SU-DHL-6 (cell line): ENCODE measurements at regions not wholly inside any gene's neighbourhood (a gene's known extent, or its start where the extent isn't known, plus 50 kb on each side); places are given as distances from the start of the nearest gene placed in this dataset.

Source experiments
- H2AFZ ChIP-seq: fragments of 200-600 bp; sonication (generic); 2 replicates; pipeline ENCODE4 v1.6.1; 2014; ENCODE audit warnings: low read depth, mild to moderate bottlenecking, moderate library complexity, mixed read lengths, antibody characterized with exemption, low read length; ENCODE audit not compliant: severe bottlenecking
- H3F3A ChIP-seq: fragments of 200-600 bp; shearing (Covaris generic); 2 replicates; pipeline ENCODE4 v1.6.0; 2016; ENCODE audit warnings: antibody characterized with exemption, mild to moderate bottlenecking; ENCODE audit not compliant: insufficient read depth
- H3K27ac ChIP-seq: fragments of 200-600 bp; sonication (generic); 2 replicates; pipeline ENCODE4 v1.5.1; 2016; ENCODE audit warnings: low read depth, mild to moderate bottlenecking, low read length, moderate library complexity, mixed read lengths
- H3K27me3 ChIP-seq: fragments of 200-600 bp; sonication (generic), shearing (Covaris generic); 2 replicates; pipeline ENCODE4 v1.6.0; 2014; ENCODE audit warnings: mild to moderate bottlenecking, low read length
- H3K36me3 ChIP-seq: fragments of 200-600 bp; sonication (generic); 2 replicates; pipeline ENCODE4 v1.6.1; 2014; ENCODE audit warnings: mild to moderate bottlenecking, low read length, mixed read lengths
- H3K4me2 ChIP-seq: fragments of 300-600, 200-600 bp; shearing (Covaris generic), sonication (generic); 2 replicates; pipeline ENCODE4 v1.6.0; 2014; ENCODE audit warnings: low read length, low read depth, mild to moderate bottlenecking; ENCODE audit not compliant: poor library complexity, severe bottlenecking
- H3K4me3 ChIP-seq: fragments of 200-600 bp; sonication (generic); 2 replicates; pipeline ENCODE4 v1.5.1; 2014; ENCODE audit warnings: antibody characterized with exemption, low read length, mild to moderate bottlenecking, mixed read lengths; ENCODE audit not compliant: insufficient read depth, poor library complexity, severe bottlenecking
- H3K79me2 ChIP-seq: fragments of 200-600 bp; sonication (generic); 2 replicates; pipeline ENCODE4 v1.6.1; 2014; ENCODE audit warnings: mild to moderate bottlenecking, low read length, moderate library complexity; ENCODE audit not compliant: insufficient read depth
- H3K9ac ChIP-seq: fragments of 200-600 bp; sonication (generic); 2 replicates; pipeline ENCODE4 v1.7.0; 2014; ENCODE audit warnings: mild to moderate bottlenecking, low read length
- H3K9me2 ChIP-seq: fragments of 200-600 bp; sonication (generic); replicated peaks from 2 replicates; pipeline ENCODE4 v1.6.1; 2014; ENCODE audit warnings: low read length; ENCODE audit not compliant: insufficient read depth
- H3K9me3 ChIP-seq: fragments of 200-600 bp; sonication (generic); 2 replicates; pipeline ENCODE4 v1.6.1; 2014; ENCODE audit warnings: low read length, mixed read lengths; ENCODE audit not compliant: insufficient read depth
- H4K20me1 ChIP-seq: fragments of 200-600 bp; sonication (generic); 2 replicates; pipeline ENCODE4 v1.6.1; 2014; ENCODE audit warnings: low read depth, mild to moderate bottlenecking, antibody characterized with exemption, low read length, moderate library complexity, mixed read lengths
- CTCF ChIP-seq: fragments of 200-600 bp; sonication (generic); IDR thresholded peaks from one replicate; pipeline ENCODE4 v1.5.1; 2017; ENCODE audit warnings: antibody characterized with exemption, mild to moderate bottlenecking, low read length, moderate library complexity; ENCODE audit not compliant: insufficient read depth, poor library complexity, severe bottlenecking
- EZH2phosphoT487 ChIP-seq: fragments of 200-600 bp; sonication (generic), shearing (Covaris generic); conservative IDR thresholded peaks from 2 replicates; pipeline ENCODE4 v1.6.1; 2018; ENCODE audit warnings: mild to moderate bottlenecking, antibody characterized with exemption, low read length, moderate library complexity, mixed read lengths

DNA sequence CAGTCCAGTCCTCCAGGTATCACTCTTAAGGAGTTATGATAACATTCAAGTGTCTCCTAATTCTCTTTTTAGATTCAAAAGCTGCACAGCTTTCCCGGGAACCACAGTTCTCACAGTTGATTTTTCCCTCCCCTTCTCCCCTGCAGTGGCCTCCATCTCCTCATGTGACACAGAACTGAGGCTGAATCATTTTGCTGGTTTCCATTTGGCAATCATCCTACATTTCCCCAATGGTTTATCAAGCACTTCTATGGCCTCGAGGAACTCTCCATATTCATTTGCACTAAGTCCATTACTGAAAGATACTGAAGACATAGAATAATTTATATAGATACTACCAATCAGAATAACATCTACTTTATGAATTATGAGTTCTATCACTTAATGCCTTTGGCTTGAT, 484.9 kb downstream of the GPAM start:
- Histone ChIP-seq H2AFZ (no peak overlapping the region), H3K9me2 (no peaks in the 10 kb centered on the region), H3F3A (no peaks in the 10 kb centered on the region), H3K9ac (no peak overlapping the region), H3K4me2 (no peak overlapping the region), H3K9me3 (no peaks in the 10 kb centered on the region), H3K4me3 (no peak overlapping the region), H3K27ac (no peak overlapping the region), H3K36me3 (no peaks in the 10 kb centered on the region), H3K79me2 (no peaks in the 10 kb centered on the region), H4K20me1 (no peaks in the 10 kb centered on the region), H3K27me3 (0 out of 2 replicates have a peak, but pooled peaks cover 3% of the 10 kb centered on the region)
- TF ChIP-seq EZH2phosphoT487 (no peak), CTCF (no peak)

DNA sequence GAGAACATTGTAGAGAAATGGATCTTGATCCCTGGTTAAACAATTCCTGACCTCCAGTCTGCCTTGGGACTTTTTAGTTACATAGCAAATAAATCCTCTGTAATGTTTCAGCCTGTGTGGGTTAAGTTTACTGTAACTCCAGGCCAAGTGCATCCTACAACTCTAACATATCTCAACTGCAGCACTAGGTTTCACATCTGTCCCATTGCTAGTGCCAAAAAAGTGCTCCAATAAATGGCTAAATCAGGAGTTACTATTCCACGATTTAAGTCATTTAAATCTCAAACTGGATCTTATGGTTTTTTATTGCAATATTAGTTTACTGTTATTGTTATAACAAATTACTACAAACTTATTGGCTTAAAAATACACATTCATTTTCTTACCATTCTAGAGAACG, 479.6 kb downstream of the GPAM start:
- Histone ChIP-seq H2AFZ (no peak overlapping the region), H3K4me3 (no peak overlapping the region), H3K9ac (no peak overlapping the region), H3K36me3 (no peaks in the 10 kb centered on the region), H3K9me2 (0 out of 2 replicates have a peak, but pooled peaks cover 4% of the 10 kb centered on the region), H3K79me2 (no peaks in the 10 kb centered on the region), H3K9me3 (no peaks in the 10 kb centered on the region), H3F3A (no peaks in the 10 kb centered on the region), H3K4me2 (no peak overlapping the region), H3K27me3 (no peaks in the 10 kb centered on the region), H3K27ac (no peak overlapping the region), H4K20me1 (no peaks in the 10 kb centered on the region)
- TF ChIP-seq CTCF (no peak), EZH2phosphoT487 (no peak)

DNA sequence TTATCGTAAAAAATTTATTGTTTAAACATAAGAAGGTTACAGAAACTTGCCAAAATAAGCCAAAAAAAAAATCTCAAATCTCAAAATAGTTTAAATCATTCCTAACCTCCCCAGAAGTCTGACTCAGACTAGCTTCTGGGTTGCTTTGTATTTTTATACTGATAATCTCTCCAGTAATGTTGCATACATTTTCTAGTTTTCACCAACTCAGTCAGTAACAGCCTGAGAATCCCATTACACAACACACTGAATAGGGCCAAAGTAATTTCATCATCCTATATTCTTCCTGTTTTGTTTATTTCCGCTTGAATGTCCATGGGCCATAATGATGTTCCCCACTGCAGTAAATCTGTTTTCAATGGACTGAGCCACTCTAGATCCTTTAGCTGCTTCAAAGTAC, 478.5 kb downstream of the GPAM start:
- TF ChIP-seq EZH2phosphoT487 (no peak), CTCF (no peak)
- Histone ChIP-seq H4K20me1 (no peaks in the 10 kb centered on the region), H3K36me3 (no peaks in the 10 kb centered on the region), H2AFZ (no peak overlapping the region), H3K27ac (no peak overlapping the region), H3K9me2 (0 out of 2 replicates have a peak, but pooled peaks cover 4% of the 10 kb centered on the region), H3K9me3 (no peaks in the 10 kb centered on the region), H3K4me2 (no peak overlapping the region), H3K79me2 (no peaks in the 10 kb centered on the region), H3K4me3 (no peak overlapping the region), H3K9ac (no peak overlapping the region), H3K27me3 (no peaks in the 10 kb centered on the region), H3F3A (no peaks in the 10 kb centered on the region)

DNA sequence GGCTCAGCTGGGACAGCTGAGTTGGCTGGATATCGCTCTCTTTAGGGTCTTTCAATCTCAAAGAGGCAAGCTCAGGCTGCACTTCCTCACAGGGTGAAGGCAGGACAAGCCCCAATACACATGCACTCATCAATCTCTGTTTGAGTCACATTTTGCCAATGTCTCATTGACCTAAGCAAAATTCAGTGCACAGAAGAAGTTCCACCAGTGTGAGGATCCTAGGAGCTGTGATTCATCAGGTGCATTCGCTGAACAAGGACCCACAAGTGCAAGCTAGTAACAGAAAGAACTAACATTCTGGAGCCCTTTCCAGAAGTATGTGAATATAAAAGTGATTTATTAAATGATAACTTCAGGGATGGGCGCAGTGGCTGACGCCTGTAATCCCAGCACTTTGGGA, 477.2 kb downstream of the GPAM start:
- Histone ChIP-seq H4K20me1 (no peaks in the 10 kb centered on the region), H3K4me3 (no peak overlapping the region), H3K9me3 (no peaks in the 10 kb centered on the region), H3K4me2 (no peak overlapping the region), H3F3A (no peaks in the 10 kb centered on the region), H2AFZ (no peak overlapping the region), H3K27ac (no peak overlapping the region), H3K27me3 (no peaks in the 10 kb centered on the region), H3K9ac (no peak overlapping the region), H3K36me3 (no peaks in the 10 kb centered on the region), H3K79me2 (no peaks in the 10 kb centered on the region), H3K9me2 (0 out of 2 replicates have a peak, but pooled peaks cover 4% of the 10 kb centered on the region)
- TF ChIP-seq CTCF (no peak), EZH2phosphoT487 (no peak)
